ENCODE measurements at regions not wholly inside any gene's neighbourhood (a gene's known extent, or its start where the extent isn't known, plus 50 kb on each side); places are given as distances from the start of the nearest gene placed in this dataset.
"Not testable (repeated sequence)": the region's sequence is repeated elsewhere in the genome, so short reads cannot be mapped to it uniquely, and the experiment has no call there.

- peaks cover 8% of the 10 kb centered on the region for H3K27me3 Mint-ChIP-seq (ENCODE audit: insufficient read depth)
- H3K4me3 Mint-ChIP-seq, result no peak overlapping the region
- no peak overlapping the region for H3K27ac Mint-ChIP-seq
- peaks cover 10% of the 10 kb centered on the region for H3K4me1 Mint-ChIP-seq (ENCODE audit: low read depth)
- no peak for DNase-seq
- no peaks in the 10 kb centered on the region for H3K36me3 Mint-ChIP-seq (ENCODE audit: low read depth)
- no peaks in the 10 kb centered on the region for H3K9me3 Mint-ChIP-seq
- no peak for TF ChIP-seq CTCF (IDR thresholded peaks at IDR 0.05)
Observed at GRCh38 chr2:95722131-95722697, 130.4 kb downstream of the TRIM43 start.

GRCh38 chr2:95723627-95724210, 131.9 kb downstream of the TRIM43 start:
- not testable (repeated sequence) for H3K36me3 Mint-ChIP-seq (ENCODE audit: low read depth); DNase-seq; H3K27ac Mint-ChIP-seq; H3K4me3 Mint-ChIP-seq; H3K27me3 Mint-ChIP-seq (ENCODE audit: insufficient read depth); H3K9me3 Mint-ChIP-seq
- H3K4me1 Mint-ChIP-seq (ENCODE audit: low read depth), result peaks cover 12% of the 10 kb centered on the region

GRCh38 chr2:95725191-95725590, 133.4 kb downstream of the TRIM43 start:
- peaks cover 18% of the 10 kb centered on the region for H3K4me1 Mint-ChIP-seq (ENCODE audit: low read depth)
- H3K36me3 Mint-ChIP-seq (ENCODE audit: low read depth); DNase-seq; H3K27ac Mint-ChIP-seq; H3K4me3 Mint-ChIP-seq; H3K9me3 Mint-ChIP-seq; H3K27me3 Mint-ChIP-seq (ENCODE audit: insufficient read depth): not testable (repeated sequence)

- not testable (repeated sequence) for H3K27me3 Mint-ChIP-seq (ENCODE audit: insufficient read depth); DNase-seq; H3K36me3 Mint-ChIP-seq (ENCODE audit: low read depth); H3K4me3 Mint-ChIP-seq; H3K9me3 Mint-ChIP-seq; H3K27ac Mint-ChIP-seq
- H3K4me1 Mint-ChIP-seq (ENCODE audit: low read depth), result peaks cover 18% of the 10 kb centered on the region
Observed at GRCh38 chr2:95725677-95726076, 133.9 kb downstream of the TRIM43 start.

GRCh38 chr2:95727420-95727819, 135.6 kb downstream of the TRIM43 start:
- not testable (repeated sequence) for DNase-seq; H3K36me3 Mint-ChIP-seq (ENCODE audit: low read depth); H3K27me3 Mint-ChIP-seq (ENCODE audit: insufficient read depth); H3K9me3 Mint-ChIP-seq; H3K27ac Mint-ChIP-seq; H3K4me3 Mint-ChIP-seq
- H3K4me1 Mint-ChIP-seq (ENCODE audit: low read depth), result peaks cover 18% of the 10 kb centered on the region

GRCh38 chr2:95728878-95729596, 137.2 kb downstream of the TRIM43 start:
- DNase-seq, result peak; percentile 82
- H3K36me3 Mint-ChIP-seq (ENCODE audit: low read depth), result no peaks in the 10 kb centered on the region
- no peak overlapping the region for H3K4me3 Mint-ChIP-seq
- peaks cover 6% of the 10 kb centered on the region for H3K27me3 Mint-ChIP-seq (ENCODE audit: insufficient read depth)
- peaks cover 18% of the 10 kb centered on the region for H3K4me1 Mint-ChIP-seq (ENCODE audit: low read depth)
- no peaks in the 10 kb centered on the region for H3K9me3 Mint-ChIP-seq
- TF ChIP-seq CTCF (IDR thresholded peaks at IDR 0.05), result peak; percentile 89
- H3K27ac Mint-ChIP-seq, result no peak overlapping the region

- Mint-ChIP-seq H3K27ac (no peak overlapping the region), H3K9me3 (no peaks in the 10 kb centered on the region), H3K4me3 (no peak overlapping the region), H3K36me3 (ENCODE audit: low read depth) (no peaks in the 10 kb centered on the region), H3K27me3 (ENCODE audit: insufficient read depth) (peaks cover 6% of the 10 kb centered on the region), H3K4me1 (ENCODE audit: low read depth) (peaks cover 18% of the 10 kb centered on the region)
- no peak for TF ChIP-seq CTCF (IDR thresholded peaks at IDR 0.05)
- DNase-seq, result no peak
Observed at GRCh38 chr2:95729597-95729955, 137.8 kb downstream of the TRIM43 start.
